ENCODE measurements at regions not wholly inside any gene's neighbourhood (a gene's known extent, or its start where the extent isn't known, plus 50 kb on each side); places are given as distances from the start of the nearest gene placed in this dataset.

DNA sequence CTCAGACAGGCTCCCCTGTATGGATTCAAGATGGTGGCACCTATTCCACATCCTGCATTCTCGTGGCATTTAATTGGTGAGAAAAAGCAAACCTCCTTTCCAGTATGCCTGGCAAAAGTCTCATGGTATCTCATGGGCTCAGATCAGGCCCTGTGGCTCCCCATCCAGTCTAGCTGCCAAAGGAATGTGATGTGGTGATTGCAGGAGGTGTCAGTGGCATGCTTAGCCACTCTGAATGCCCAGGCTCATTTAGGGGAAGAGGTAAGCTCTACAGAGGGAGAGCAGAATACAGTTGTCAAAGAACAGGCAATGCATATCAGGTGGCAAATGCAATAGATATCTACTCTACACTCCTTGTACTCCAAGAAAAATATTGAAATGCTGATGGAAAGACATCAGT, 146.7 kb downstream of the SPATA19 start:
- Histone ChIP-seq H3K23ac (ENCODE audit: low read length in 2 of 2) (no peak overlapping the region), H3K79me1 (replicated peaks; ENCODE audit: low read length, poor library complexity, severe bottlenecking) (no peaks in the 10 kb centered on the region), H3K36me3 (ENCODE audit: control insufficient read depth in 1 of 2, insufficient read depth in 2 of 2, low read depth in 1 of 2, low read length in 2 of 2) (no peaks in the 10 kb centered on the region), H2BK120ac (ENCODE audit: low read depth, low read length) (no peak overlapping the region), H2BK12ac (ENCODE audit: low read length in 2 of 2) (no peak overlapping the region), H2BK15ac (ENCODE audit: low read depth, poor library complexity, severe bottlenecking) (no peak overlapping the region), H4K8ac (ENCODE audit: low read length) (no peak overlapping the region), H3K27ac (ENCODE audit: low read length, poor library complexity, severe bottlenecking) (no peak overlapping the region), H2BK5ac (ENCODE audit: low read depth, low read length, poor library complexity, severe bottlenecking) (no peak overlapping the region), H3K9me3 (ENCODE audit: control insufficient read depth, low read length) (peaks cover 7% of the 10 kb centered on the region), H3K14ac (ENCODE audit: low read length in 2 of 2) (no peak overlapping the region), H2AFZ (ENCODE audit: low read depth, low read length) (no peak overlapping the region), H4K91ac (ENCODE audit: low read length) (no peak overlapping the region), H3K4me3 (ENCODE audit: insufficient read depth in 1 of 2, low read depth in 1 of 2, low read length in 2 of 2) (no peak overlapping the region), H3K27me3 (ENCODE audit: control insufficient read depth in 1 of 2, insufficient read depth in 1 of 2, low read length in 2 of 2) (no peaks in the 10 kb centered on the region), H3K18ac (ENCODE audit: low read depth in 1 of 2, low read length in 2 of 2) (no peak overlapping the region), H3K9ac (ENCODE audit: low read length) (no peak overlapping the region), H3K4me2 (ENCODE audit: low read length, poor library complexity, severe bottlenecking) (no peak overlapping the region), H2AK5ac (ENCODE audit: low read length, severe bottlenecking) (no peak overlapping the region), H3K4ac (ENCODE audit: low read depth in 1 of 2, low read length in 2 of 2) (no peak overlapping the region), H3K4me1 (ENCODE audit: control insufficient read depth, insufficient read depth, low read depth, low read length) (no peaks in the 10 kb centered on the region)
- 53% methylated on average over 1 of the region's 1 CpG for WGBS
- DNase-seq: no peak

DNA sequence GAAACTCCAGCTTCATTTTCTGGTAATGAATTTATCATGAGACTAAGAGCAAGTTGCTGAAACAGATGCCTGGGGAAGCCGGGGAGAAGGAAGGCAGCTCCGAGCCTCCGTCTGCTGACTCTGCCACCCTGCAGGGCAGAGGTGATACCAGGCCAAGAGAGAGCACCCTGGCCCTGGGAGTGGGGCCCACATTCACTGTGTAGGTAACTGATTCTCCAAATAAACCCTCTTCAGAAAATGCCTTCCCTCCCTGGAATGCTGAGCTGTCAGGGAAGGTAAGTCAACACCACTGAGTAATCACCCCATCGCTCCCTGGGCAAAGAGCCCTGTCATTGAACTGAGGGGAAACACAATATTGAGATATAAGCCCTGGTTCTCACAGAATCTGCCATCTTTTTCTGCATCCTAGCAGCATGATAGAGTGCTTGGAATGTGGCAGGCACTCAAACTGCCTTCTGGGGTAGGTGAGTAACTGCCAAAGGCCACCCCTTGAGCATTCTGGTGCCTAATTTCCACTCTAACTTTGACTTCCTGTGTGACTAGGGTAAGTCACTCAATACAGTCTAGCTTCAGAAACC, 147.6 kb downstream of the SPATA19 start:
- H2BK5ac ChIP-seq (ENCODE audit: low read depth, low read length, poor library complexity, severe bottlenecking): no peak overlapping the region
- H2BK120ac ChIP-seq (ENCODE audit: low read depth, low read length): no peak overlapping the region
- H3K79me1 ChIP-seq (replicated peaks; ENCODE audit: low read length, poor library complexity, severe bottlenecking): no peaks in the 10 kb centered on the region
- no peaks in the 10 kb centered on the region for H3K4me1 ChIP-seq (ENCODE audit: control insufficient read depth, insufficient read depth, low read depth, low read length)
- H4K91ac ChIP-seq (ENCODE audit: low read length): no peak overlapping the region
- H3K4me3 ChIP-seq (ENCODE audit: insufficient read depth in 1 of 2, low read depth in 1 of 2, low read length in 2 of 2): no peak overlapping the region
- no peak overlapping the region for H2AK5ac ChIP-seq (ENCODE audit: low read length, severe bottlenecking)
- H3K27me3 ChIP-seq (ENCODE audit: control insufficient read depth in 1 of 2, insufficient read depth in 1 of 2, low read length in 2 of 2): no peaks in the 10 kb centered on the region
- no peak for DNase-seq
- no peak overlapping the region for H3K9ac ChIP-seq (ENCODE audit: low read length)
- H3K4me2 ChIP-seq (ENCODE audit: low read length, poor library complexity, severe bottlenecking): no peak overlapping the region
- H3K18ac ChIP-seq (ENCODE audit: low read depth in 1 of 2, low read length in 2 of 2): no peak overlapping the region
- no peak overlapping the region for H3K23ac ChIP-seq (ENCODE audit: low read length in 2 of 2)
- H3K14ac ChIP-seq (ENCODE audit: low read length in 2 of 2): no peak overlapping the region
- H2BK15ac ChIP-seq (ENCODE audit: low read depth, poor library complexity, severe bottlenecking): no peak overlapping the region
- H3K9me3 ChIP-seq (ENCODE audit: control insufficient read depth, low read length): peaks cover 7% of the 10 kb centered on the region
- H4K8ac ChIP-seq (ENCODE audit: low read length): no peak overlapping the region
- no peak overlapping the region for H3K27ac ChIP-seq (ENCODE audit: low read length, poor library complexity, severe bottlenecking)
- H2BK12ac ChIP-seq (ENCODE audit: low read length in 2 of 2): no peak overlapping the region
- no peak overlapping the region for H2AFZ ChIP-seq (ENCODE audit: low read depth, low read length)
- H3K36me3 ChIP-seq (ENCODE audit: control insufficient read depth in 1 of 2, insufficient read depth in 2 of 2, low read depth in 1 of 2, low read length in 2 of 2): no peaks in the 10 kb centered on the region
- H3K4ac ChIP-seq (ENCODE audit: low read depth in 1 of 2, low read length in 2 of 2): no peak overlapping the region
- WGBS: 92% methylated on average over 4 of the region's 4 CpGs

DNA sequence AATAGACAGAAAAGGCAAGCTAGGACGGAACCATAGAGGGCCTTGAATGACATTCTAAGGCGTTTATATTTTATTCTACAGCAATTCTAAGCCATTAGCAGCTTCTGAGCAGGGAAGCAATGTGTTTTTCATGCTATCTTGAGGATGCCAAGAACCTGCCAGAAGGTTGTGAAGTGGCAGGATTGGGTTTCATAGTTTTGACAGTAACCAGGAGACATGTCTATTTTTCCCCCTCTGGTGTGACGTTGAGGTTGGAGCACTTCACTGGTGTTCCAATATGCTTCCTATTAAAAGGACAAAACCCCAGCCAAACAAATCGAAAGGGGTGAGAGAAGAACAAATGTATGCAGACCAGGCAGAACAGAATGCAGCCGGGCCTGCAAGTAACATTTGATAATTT, 148.2 kb downstream of the SPATA19 start:
- DNase-seq: no peak
- no peak overlapping the region for H3K18ac ChIP-seq (ENCODE audit: low read depth in 1 of 2, low read length in 2 of 2)
- H3K36me3 ChIP-seq (ENCODE audit: control insufficient read depth in 1 of 2, insufficient read depth in 2 of 2, low read depth in 1 of 2, low read length in 2 of 2): no peaks in the 10 kb centered on the region
- no peak overlapping the region for H3K23ac ChIP-seq (ENCODE audit: low read length in 2 of 2)
- no peak overlapping the region for H3K4ac ChIP-seq (ENCODE audit: low read depth in 1 of 2, low read length in 2 of 2)
- no peak overlapping the region for H4K8ac ChIP-seq (ENCODE audit: low read length)
- no peak overlapping the region for H3K14ac ChIP-seq (ENCODE audit: low read length in 2 of 2)
- H3K4me1 ChIP-seq (ENCODE audit: control insufficient read depth, insufficient read depth, low read depth, low read length): no peaks in the 10 kb centered on the region
- H3K9ac ChIP-seq (ENCODE audit: low read length): no peak overlapping the region
- no peak overlapping the region for H2BK120ac ChIP-seq (ENCODE audit: low read depth, low read length)
- no peak overlapping the region for H2BK15ac ChIP-seq (ENCODE audit: low read depth, poor library complexity, severe bottlenecking)
- no peak overlapping the region for H3K4me3 ChIP-seq (ENCODE audit: insufficient read depth in 1 of 2, low read depth in 1 of 2, low read length in 2 of 2)
- WGBS: 81% methylated on average over 4 of the region's 5 CpGs
- no peak overlapping the region for H2AFZ ChIP-seq (ENCODE audit: low read depth, low read length)
- H2BK5ac ChIP-seq (ENCODE audit: low read depth, low read length, poor library complexity, severe bottlenecking): no peak overlapping the region
- H3K9me3 ChIP-seq (ENCODE audit: control insufficient read depth, low read length): peaks cover 7% of the 10 kb centered on the region
- H3K27ac ChIP-seq (ENCODE audit: low read length, poor library complexity, severe bottlenecking): no peak overlapping the region
- no peak overlapping the region for H2AK5ac ChIP-seq (ENCODE audit: low read length, severe bottlenecking)
- no peak overlapping the region for H3K4me2 ChIP-seq (ENCODE audit: low read length, poor library complexity, severe bottlenecking)
- H4K91ac ChIP-seq (ENCODE audit: low read length): no peak overlapping the region
- no peaks in the 10 kb centered on the region for H3K79me1 ChIP-seq (replicated peaks; ENCODE audit: low read length, poor library complexity, severe bottlenecking)
- no peak overlapping the region for H2BK12ac ChIP-seq (ENCODE audit: low read length in 2 of 2)
- H3K27me3 ChIP-seq (ENCODE audit: control insufficient read depth in 1 of 2, insufficient read depth in 1 of 2, low read length in 2 of 2): no peaks in the 10 kb centered on the region

DNA sequence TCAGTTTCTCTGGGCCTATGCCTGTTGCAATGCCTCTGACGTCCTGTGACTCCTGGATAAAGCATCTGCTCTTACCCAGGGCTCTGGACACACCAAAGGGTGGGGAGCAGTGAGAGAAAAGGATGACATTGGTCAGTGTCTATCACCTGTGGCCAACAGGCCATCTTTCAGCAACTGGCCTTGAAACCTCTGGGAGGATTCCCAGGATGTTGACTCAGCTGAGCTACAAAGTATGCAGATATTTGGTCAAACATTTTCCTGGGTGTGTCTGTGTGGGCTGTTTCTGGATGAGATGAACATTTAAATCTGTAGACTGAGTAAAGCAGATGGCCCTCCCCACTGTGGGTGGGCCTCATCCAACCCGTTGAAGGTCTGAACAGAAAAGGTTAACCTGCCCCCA, 149.9 kb downstream of the SPATA19 start:
- Histone ChIP-seq H4K91ac (ENCODE audit: low read length) (no peak overlapping the region), H3K4ac (ENCODE audit: low read depth in 1 of 2, low read length in 2 of 2) (no peak overlapping the region), H2BK5ac (ENCODE audit: low read depth, low read length, poor library complexity, severe bottlenecking) (no peak overlapping the region), H2AK5ac (ENCODE audit: low read length, severe bottlenecking) (no peak overlapping the region), H3K23ac (ENCODE audit: low read length in 2 of 2) (no peak overlapping the region), H3K4me2 (ENCODE audit: low read length, poor library complexity, severe bottlenecking) (no peak overlapping the region), H3K14ac (ENCODE audit: low read length in 2 of 2) (no peak overlapping the region), H3K27me3 (ENCODE audit: control insufficient read depth in 1 of 2, insufficient read depth in 1 of 2, low read length in 2 of 2) (no peaks in the 10 kb centered on the region), H2BK15ac (ENCODE audit: low read depth, poor library complexity, severe bottlenecking) (no peak overlapping the region), H4K8ac (ENCODE audit: low read length) (no peak overlapping the region), H3K79me1 (replicated peaks; ENCODE audit: low read length, poor library complexity, severe bottlenecking) (no peaks in the 10 kb centered on the region), H3K4me1 (ENCODE audit: control insufficient read depth, insufficient read depth, low read depth, low read length) (no peaks in the 10 kb centered on the region), H3K27ac (ENCODE audit: low read length, poor library complexity, severe bottlenecking) (no peak overlapping the region), H3K4me3 (ENCODE audit: insufficient read depth in 1 of 2, low read depth in 1 of 2, low read length in 2 of 2) (no peak overlapping the region), H3K36me3 (ENCODE audit: control insufficient read depth in 1 of 2, insufficient read depth in 2 of 2, low read depth in 1 of 2, low read length in 2 of 2) (no peaks in the 10 kb centered on the region), H3K9ac (ENCODE audit: low read length) (no peak overlapping the region), H2BK12ac (ENCODE audit: low read length in 2 of 2) (no peak overlapping the region), H2BK120ac (ENCODE audit: low read depth, low read length) (no peak overlapping the region), H3K18ac (ENCODE audit: low read depth in 1 of 2, low read length in 2 of 2) (no peak overlapping the region), H2AFZ (ENCODE audit: low read depth, low read length) (no peak overlapping the region), H3K9me3 (ENCODE audit: control insufficient read depth, low read length) (peaks cover 7% of the 10 kb centered on the region)
- 36% methylated on average over 2 of the region's 2 CpGs for WGBS
- no peak for DNase-seq

All from mesenchymal stem cell (in vitro differentiated cells and primary cell).